Progenitor cell of endocrine pancreas (in vitro differentiated cells): ENCODE measurements at regions not wholly inside any gene's neighbourhood (a gene's known extent, or its start where the extent isn't known, plus 50 kb on each side); places are given as distances from the start of the nearest gene placed in this dataset.

Experiments
- DNase-seq: peaks from one replicate; pipeline ENCODE4 v3.0.0; 2021; ENCODE audit warnings: low spot score; ENCODE audit not compliant: unreplicated experiment
- H3K27ac Mint-ChIP-seq: 2 replicates; pipeline ENCODE4 v1.8.0; 2021; ENCODE audit warnings: mild to moderate bottlenecking, moderate library complexity, mixed read lengths
- H3K27me3 Mint-ChIP-seq: 2 replicates; pipeline ENCODE4 v1.8.0; 2021; ENCODE audit warnings: mixed read lengths
- H3K36me3 Mint-ChIP-seq: 2 replicates; pipeline ENCODE4 v1.8.0; 2022; ENCODE audit warnings: mixed read lengths; ENCODE audit not compliant: insufficient read depth
- H3K4me1 Mint-ChIP-seq: 2 replicates; pipeline ENCODE4 v1.8.0; 2021; ENCODE audit warnings: low read depth, mixed read lengths
- H3K4me3 Mint-ChIP-seq: 2 replicates; pipeline ENCODE4 v1.8.0; 2021; ENCODE audit warnings: low read depth, mild to moderate bottlenecking, moderate library complexity, mixed read lengths
- H3K9me3 Mint-ChIP-seq: 2 replicates; pipeline ENCODE4 v1.8.0; 2021; ENCODE audit warnings: low read depth, mixed read lengths
- TF ChIP-seq, protein P1 (sequence below): fragments of 200-600 bp; sonication (generic); IDR thresholded peaks from one replicate; pipeline ENCODE4 v1.5.0; 2021; ENCODE audit warnings: antibody characterized with exemption, mild to moderate bottlenecking; ENCODE audit not compliant: unreplicated experiment

DNA sequence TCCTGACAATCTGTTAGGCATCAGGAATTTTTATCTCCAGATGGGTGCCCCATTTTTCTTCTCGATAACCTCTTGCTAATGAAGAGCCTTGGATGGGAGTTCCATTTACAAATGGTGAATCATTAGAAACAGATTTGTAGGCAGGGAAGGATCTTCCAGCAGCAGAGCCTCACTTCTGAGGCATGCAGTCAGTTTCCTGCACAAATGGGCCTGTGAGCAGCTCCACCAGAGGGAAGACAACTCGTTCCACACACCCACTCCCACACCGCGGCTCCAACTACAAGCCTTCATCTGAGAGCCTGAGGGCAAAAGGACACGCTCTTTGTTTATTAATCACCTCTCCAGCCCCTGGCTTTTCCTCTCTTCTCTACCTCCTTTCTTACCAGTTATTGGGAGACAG, 108.5 kb downstream of the CTAGE1 start:
- Mint-ChIP-seq H3K9me3 (peaks cover 4% of the 10 kb centered on the region), H3K27ac (no peak overlapping the region), H3K4me1 (no peaks in the 10 kb centered on the region), H3K4me3 (no peak overlapping the region), H3K27me3 (no peaks in the 10 kb centered on the region), H3K36me3 (no peaks in the 10 kb centered on the region)
- TF ChIP-seq, protein P1, sequence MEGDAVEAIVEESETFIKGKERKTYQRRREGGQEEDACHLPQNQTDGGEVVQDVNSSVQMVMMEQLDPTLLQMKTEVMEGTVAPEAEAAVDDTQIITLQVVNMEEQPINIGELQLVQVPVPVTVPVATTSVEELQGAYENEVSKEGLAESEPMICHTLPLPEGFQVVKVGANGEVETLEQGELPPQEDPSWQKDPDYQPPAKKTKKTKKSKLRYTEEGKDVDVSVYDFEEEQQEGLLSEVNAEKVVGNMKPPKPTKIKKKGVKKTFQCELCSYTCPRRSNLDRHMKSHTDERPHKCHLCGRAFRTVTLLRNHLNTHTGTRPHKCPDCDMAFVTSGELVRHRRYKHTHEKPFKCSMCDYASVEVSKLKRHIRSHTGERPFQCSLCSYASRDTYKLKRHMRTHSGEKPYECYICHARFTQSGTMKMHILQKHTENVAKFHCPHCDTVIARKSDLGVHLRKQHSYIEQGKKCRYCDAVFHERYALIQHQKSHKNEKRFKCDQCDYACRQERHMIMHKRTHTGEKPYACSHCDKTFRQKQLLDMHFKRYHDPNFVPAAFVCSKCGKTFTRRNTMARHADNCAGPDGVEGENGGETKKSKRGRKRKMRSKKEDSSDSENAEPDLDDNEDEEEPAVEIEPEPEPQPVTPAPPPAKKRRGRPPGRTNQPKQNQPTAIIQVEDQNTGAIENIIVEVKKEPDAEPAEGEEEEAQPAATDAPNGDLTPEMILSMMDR = no peak
- no peak for DNase-seq

DNA sequence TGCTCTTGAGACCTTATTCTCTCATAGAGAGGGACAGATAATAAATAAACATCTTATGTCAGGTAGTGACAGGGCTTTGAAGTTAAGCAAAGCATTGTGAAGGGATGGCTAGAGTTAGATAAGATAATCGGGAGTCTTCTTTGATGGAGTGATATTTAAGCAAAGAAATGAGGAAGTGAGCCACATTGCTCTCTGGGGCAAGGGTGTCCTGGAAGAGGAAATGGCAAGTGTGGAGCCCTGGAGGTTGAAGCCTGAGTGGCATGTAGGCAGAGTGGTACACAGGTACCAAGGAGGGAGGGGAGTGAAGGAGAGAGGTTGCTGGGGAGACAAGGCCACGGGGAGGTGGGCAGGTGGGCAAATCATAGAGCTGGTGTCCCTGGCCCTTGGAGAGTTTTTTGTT, 110.2 kb downstream of the CTAGE1 start:
- no peaks in the 10 kb centered on the region for H3K27me3 Mint-ChIP-seq
- DNase-seq = no peak
- TF ChIP-seq, protein P1 = no peak
- H3K4me3 Mint-ChIP-seq = no peak overlapping the region
- H3K9me3 Mint-ChIP-seq = peaks cover 4% of the 10 kb centered on the region
- H3K27ac Mint-ChIP-seq = no peak overlapping the region
- no peaks in the 10 kb centered on the region for H3K4me1 Mint-ChIP-seq
- H3K36me3 Mint-ChIP-seq = no peaks in the 10 kb centered on the region

DNA sequence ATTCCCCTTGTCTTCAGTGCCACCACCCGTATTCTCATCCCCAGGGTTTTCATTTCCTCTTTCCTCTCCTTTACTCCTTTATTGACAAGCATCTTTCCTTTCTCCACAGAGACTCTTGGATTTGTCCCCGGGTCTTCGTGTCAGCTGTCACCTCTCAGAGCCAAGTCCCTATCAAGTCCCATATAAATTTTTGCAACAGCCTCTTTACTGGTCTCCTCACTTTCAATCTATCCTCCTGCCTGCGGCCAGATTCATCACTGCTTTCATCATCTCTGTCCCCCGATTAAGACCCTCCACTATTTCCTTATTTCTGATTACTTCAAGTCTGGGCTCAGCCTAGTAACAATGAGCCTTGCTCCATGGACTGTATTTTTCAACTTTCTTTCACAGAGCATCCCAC, 113.8 kb downstream of the CTAGE1 start:
- Mint-ChIP-seq H3K27me3 (no peaks in the 10 kb centered on the region), H3K4me3 (no peak overlapping the region), H3K36me3 (no peaks in the 10 kb centered on the region), H3K9me3 (no peaks in the 10 kb centered on the region), H3K4me1 (peaks cover 14% of the 10 kb centered on the region), H3K27ac (no peak overlapping the region)
- DNase-seq = no peak
- TF ChIP-seq, protein P1 = no peak

DNA sequence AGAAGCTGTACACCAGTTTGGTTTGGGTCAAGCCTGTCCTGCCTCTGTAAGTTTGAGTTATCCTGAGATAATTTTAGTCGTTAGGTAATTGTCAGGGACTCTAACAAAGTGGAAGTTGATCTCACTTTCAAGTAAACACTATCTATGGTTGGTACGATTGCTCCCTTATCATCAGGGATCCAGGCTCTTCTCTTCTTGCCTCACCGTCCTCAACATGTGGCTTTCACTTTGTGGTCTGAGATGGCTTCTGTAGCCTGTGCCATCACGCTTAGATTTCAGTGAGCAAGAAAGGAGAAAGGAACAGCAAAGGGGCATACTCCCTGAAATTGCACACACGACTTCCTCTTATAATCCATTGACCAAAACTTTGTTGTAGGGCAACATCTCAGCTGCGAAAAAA, 115.6 kb downstream of the CTAGE1 start:
- Mint-ChIP-seq H3K36me3 (no peaks in the 10 kb centered on the region), H3K27me3 (no peaks in the 10 kb centered on the region), H3K4me3 (no peak overlapping the region), H3K27ac (no peak overlapping the region), H3K9me3 (no peaks in the 10 kb centered on the region), H3K4me1 (peaks cover 14% of the 10 kb centered on the region)
- DNase-seq = no peak
- TF ChIP-seq, protein P1 = no peak

DNA sequence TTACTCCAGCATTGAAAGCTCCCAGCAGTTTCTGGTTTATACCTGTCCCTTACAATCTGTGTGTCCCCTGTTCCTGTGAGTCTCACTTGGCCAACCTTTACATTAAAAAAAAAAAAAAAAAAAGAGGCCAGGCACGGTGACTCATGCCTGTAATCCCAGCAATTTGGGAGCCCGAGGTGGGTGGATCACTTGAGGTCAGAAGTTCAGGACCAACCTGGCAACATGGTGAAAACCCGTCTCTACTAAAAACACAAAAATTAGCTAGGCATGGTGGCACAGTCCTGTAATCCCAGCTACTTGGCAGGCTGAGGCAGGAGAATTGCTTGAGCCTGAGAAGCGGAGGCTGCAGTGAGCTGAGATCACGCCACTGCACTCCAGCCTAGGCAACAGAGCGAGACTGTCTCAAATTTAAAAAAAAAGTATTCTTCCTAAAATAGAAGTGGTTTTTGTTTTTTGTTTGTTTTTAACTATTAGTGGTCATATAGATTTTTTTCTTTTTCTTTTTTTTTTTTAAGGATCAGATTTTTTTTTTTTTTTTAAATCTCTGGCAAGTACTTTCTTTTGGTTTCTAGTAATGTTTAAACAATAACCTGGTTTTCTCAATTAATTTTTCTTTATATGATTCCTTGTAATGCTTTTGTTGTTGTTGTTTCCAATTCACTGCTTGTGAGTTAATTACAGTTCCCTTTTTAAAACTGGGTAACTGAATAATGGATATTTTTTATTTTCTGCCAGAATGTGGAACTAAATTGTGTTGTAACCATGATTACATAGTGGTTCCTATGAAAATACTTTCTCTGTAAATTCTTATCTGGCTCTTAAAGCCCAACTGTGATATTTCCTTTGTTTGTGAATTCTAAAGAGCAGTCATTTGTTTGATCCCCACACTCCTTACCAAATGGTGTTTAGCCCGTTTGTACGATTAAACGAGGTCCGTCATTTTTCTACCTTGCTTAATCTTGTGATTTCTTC, 116.8 kb downstream of the CTAGE1 start:
- no peak for DNase-seq
- Mint-ChIP-seq H3K9me3 (no peaks in the 10 kb centered on the region), H3K36me3 (no peaks in the 10 kb centered on the region), H3K27me3 (no peaks in the 10 kb centered on the region), H3K4me3 (no peak overlapping the region), H3K27ac (no peak overlapping the region), H3K4me1 (peaks cover 14% of the 10 kb centered on the region)
- TF ChIP-seq, protein P1 = no peak
